GM13976 (cell line): ENCODE measurements at regions not wholly inside any gene's neighbourhood (a gene's known extent, or its start where the extent isn't known, plus 50 kb on each side); places are given as distances from the start of the nearest gene placed in this dataset.

ENCODE experiments used
- DNase-seq: peaks from one replicate; pipeline ENCODE4 v3.0.0; 2012; ENCODE audit warnings: low spot score
- CTCF ChIP-seq: IDR thresholded peaks from 2 replicates; pipeline ENCODE4 v1.5.1; 2012; ENCODE audit warnings: borderline replicate concordance, mild to moderate bottlenecking; ENCODE audit not compliant: insufficient read depth; ENCODE audit errors: extremely low read depth, missing control alignments, control extremely low read depth
- in situ Hi-C: fragments of 300-500 bp; cut with MboI; formaldehyde crosslinking; loops from one replicate; pipeline ENCODE4 v1.12.0; 2022; ENCODE audit warnings: low sequenced_read_pairs, mixed read lengths, inconsistent platforms; ENCODE audit not compliant: unreplicated experiment

- no peak for DNase-seq
- in situ Hi-C loops, result no loop called here
- no peak for TF ChIP-seq CTCF
These were observed 173.6 kb upstream of the PDE1C start for GRCh38 chr7:32243687-32244290.

GRCh38 chr7:32242436-32242835, 172.2 kb upstream of the PDE1C start:
- no peak for DNase-seq
- no peak for TF ChIP-seq CTCF
- in situ Hi-C loops, result no loop called here

GRCh38 chr7:32241636-32242035, 171.4 kb upstream of the PDE1C start:
- in situ Hi-C loops, result no loop called here
- no peak for TF ChIP-seq CTCF
- no peak for DNase-seq

- TF ChIP-seq CTCF, result no peak
- no peak for DNase-seq
- in situ Hi-C loops, result no loop called here
These were observed 169.6 kb upstream of the PDE1C start for GRCh38 chr7:32239764-32240163.

GRCh38 chr7:32228601-32229000, 158.4 kb upstream of the PDE1C start:
- in situ Hi-C loops, result no loop called here
- TF ChIP-seq CTCF, result no peak
- DNase-seq, result no peak

GRCh38 chr7:32227746-32228145, 157.5 kb upstream of the PDE1C start:
- TF ChIP-seq CTCF, result no peak
- DNase-seq, result no peak
- in situ Hi-C loops, result no loop called here
